PC-9 (cell line): ENCODE measurements at regions not wholly inside any gene's neighbourhood (a gene's known extent, or its start where the extent isn't known, plus 50 kb on each side); places are given as distances from the start of the nearest gene placed in this dataset.

Experiments used
- EZH2 ChIP-seq: fragments of 200-600 bp; sonication (generic); IDR thresholded peaks from 2 replicates; pipeline ENCODE4 v1.8.0; 2017; ENCODE audit warnings: antibody characterized with exemption, low read depth
- TF ChIP-seq, protein P1 (sequence below): fragments of 200-600 bp; sonication (generic); conservative IDR thresholded peaks from 2 replicates; pipeline ENCODE4 v1.6.1; 2017; ENCODE audit warnings: mixed run types, antibody characterized with exemption, mild to moderate bottlenecking, moderate library complexity

DNA sequence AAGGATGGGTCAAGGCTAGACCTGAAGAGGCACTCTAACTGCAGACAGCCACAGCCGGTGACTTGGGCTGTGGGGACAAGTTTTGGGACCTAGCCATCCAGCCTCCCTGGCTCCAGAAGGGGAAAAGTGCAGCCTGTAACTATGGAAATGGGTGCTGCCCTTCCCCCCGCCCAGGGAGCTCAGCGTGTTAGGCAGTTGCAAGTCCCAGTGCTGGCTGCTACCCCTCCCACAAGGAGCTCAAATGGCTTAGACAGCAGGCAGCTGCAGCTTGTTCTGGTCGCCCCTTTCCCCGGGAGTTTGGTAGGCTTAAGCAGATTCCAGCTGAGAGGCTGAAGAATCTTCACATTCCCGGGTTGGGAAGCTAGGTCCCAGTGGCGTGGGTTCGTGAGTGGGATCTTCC lies 162.6 kb downstream of the FAM83B start:
- TF ChIP-seq, protein P1, sequence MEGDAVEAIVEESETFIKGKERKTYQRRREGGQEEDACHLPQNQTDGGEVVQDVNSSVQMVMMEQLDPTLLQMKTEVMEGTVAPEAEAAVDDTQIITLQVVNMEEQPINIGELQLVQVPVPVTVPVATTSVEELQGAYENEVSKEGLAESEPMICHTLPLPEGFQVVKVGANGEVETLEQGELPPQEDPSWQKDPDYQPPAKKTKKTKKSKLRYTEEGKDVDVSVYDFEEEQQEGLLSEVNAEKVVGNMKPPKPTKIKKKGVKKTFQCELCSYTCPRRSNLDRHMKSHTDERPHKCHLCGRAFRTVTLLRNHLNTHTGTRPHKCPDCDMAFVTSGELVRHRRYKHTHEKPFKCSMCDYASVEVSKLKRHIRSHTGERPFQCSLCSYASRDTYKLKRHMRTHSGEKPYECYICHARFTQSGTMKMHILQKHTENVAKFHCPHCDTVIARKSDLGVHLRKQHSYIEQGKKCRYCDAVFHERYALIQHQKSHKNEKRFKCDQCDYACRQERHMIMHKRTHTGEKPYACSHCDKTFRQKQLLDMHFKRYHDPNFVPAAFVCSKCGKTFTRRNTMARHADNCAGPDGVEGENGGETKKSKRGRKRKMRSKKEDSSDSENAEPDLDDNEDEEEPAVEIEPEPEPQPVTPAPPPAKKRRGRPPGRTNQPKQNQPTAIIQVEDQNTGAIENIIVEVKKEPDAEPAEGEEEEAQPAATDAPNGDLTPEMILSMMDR = no peak
- no peak for TF ChIP-seq EZH2
